Thyroid gland (tissue), 4 donors: ENCODE measurements at regions not wholly inside any gene's neighbourhood (a gene's known extent, or its start where the extent isn't known, plus 50 kb on each side); places are given as distances from the start of the nearest gene placed in this dataset.

Experiments
- CTCF ChIP-seq, 6 experiments: fragments of 200-600 bp in 3 of 6; fragments of 450-650 bp in 3 of 6; sonication (generic) in 3 of 6; IDR thresholded peaks; one replicate each; pipeline ENCODE4 v1.5.1; 2016 to 2019; ENCODE audit warnings: antibody characterized with exemption in 6 of 6, mild to moderate bottlenecking in 2 of 6, inconsistent platforms in 1 of 6, moderate library complexity in 1 of 6
- POLR2A ChIP-seq, 2 donors: fragments of 450-650 bp; IDR thresholded peaks; one replicate each; pipeline ENCODE4 v1.6.1; 2017; ENCODE audit warnings: antibody characterized with exemption in 2 of 2, mild to moderate bottlenecking in 2 of 2, moderate library complexity in 1 of 2

- TF ChIP-seq CTCF (IDR thresholded peaks at IDR 0.05) (no peak), POLR2A (IDR thresholded peaks at IDR 0.05) (no peak)
Observed at GRCh38 chr12:39077226-39077625, 171.8 kb upstream of the CPNE8 start.
